GM19395 (cell line): ENCODE measurements at regions not wholly inside any gene's neighbourhood (a gene's known extent, or its start where the extent isn't known, plus 50 kb on each side); places are given as distances from the start of the nearest gene placed in this dataset.
"Not testable (repeated sequence)": the region's sequence is repeated elsewhere in the genome, so short reads cannot be mapped to it uniquely, and the experiment has no call there.

Source experiments
- ATAC-seq: cut with Tn5 transposase; IDR thresholded peaks from one replicate; pipeline ENCODE4 v1.9.1; 2021; ENCODE audit warnings: mild to moderate bottlenecking, moderate library complexity; ENCODE audit not compliant: unreplicated experiment

- no peak for ATAC-seq
Measured at GRCh38 chr14:82872494-82872893, 1338.8 kb upstream of the SEL1L start.

- ATAC-seq: no peak
Measured at GRCh38 chr14:82878951-82879350, 1345.3 kb upstream of the SEL1L start.

GRCh38 chr14:82879949-82880535, 1346.4 kb upstream of the SEL1L start:
- no peak for ATAC-seq

GRCh38 chr14:82886670-82887069, 1353.0 kb upstream of the SEL1L start:
- ATAC-seq: no peak

- no peak for ATAC-seq
Measured at GRCh38 chr14:82889701-82890100, 1356.0 kb upstream of the SEL1L start.

GRCh38 chr14:82896476-82896875, 1362.8 kb upstream of the SEL1L start:
- ATAC-seq: no peak

- ATAC-seq: no peak
Measured at GRCh38 chr14:82897469-82898308, 1364.0 kb upstream of the SEL1L start.

GRCh38 chr14:82905762-82906161, 1372.1 kb upstream of the SEL1L start:
- ATAC-seq: no peak

- ATAC-seq: no peak
Measured at GRCh38 chr14:82911930-82912329, 1378.3 kb upstream of the SEL1L start.

GRCh38 chr14:82913396-82913795, 1379.7 kb upstream of the SEL1L start:
- ATAC-seq: no peak

- ATAC-seq: no peak
Measured at GRCh38 chr14:82915381-82915780, 1381.7 kb upstream of the SEL1L start.

- no peak for ATAC-seq
Measured at GRCh38 chr14:82935691-82936090, 1402.0 kb upstream of the SEL1L start.

- no peak for ATAC-seq
Measured at GRCh38 chr14:82951171-82951570, 1417.5 kb upstream of the SEL1L start.

- no peak for ATAC-seq
Measured at GRCh38 chr14:82963756-82964155, 1430.1 kb upstream of the SEL1L start.

- no peak for ATAC-seq
Measured at GRCh38 chr14:82987502-82988124, 1454.0 kb upstream of the SEL1L start.

GRCh38 chr14:82994547-82994946, 1460.9 kb upstream of the SEL1L start:
- not testable (repeated sequence) for ATAC-seq

GRCh38 chr14:82999802-83000201, 1466.1 kb upstream of the SEL1L start:
- no peak for ATAC-seq

GRCh38 chr14:83004456-83005006, 1470.9 kb upstream of the SEL1L start:
- ATAC-seq: no peak

GRCh38 chr14:83006121-83006670, 1472.5 kb upstream of the SEL1L start:
- ATAC-seq: no peak

- not testable (repeated sequence) for ATAC-seq
Measured at GRCh38 chr14:83007052-83007451, 1473.4 kb upstream of the SEL1L start.

- no peak for ATAC-seq
Measured at GRCh38 chr14:83007641-83008225, 1474.1 kb upstream of the SEL1L start.
